Astrocyte of the cerebellum (primary cell): ENCODE measurements at regions not wholly inside any gene's neighbourhood (a gene's known extent, or its start where the extent isn't known, plus 50 kb on each side); places are given as distances from the start of the nearest gene placed in this dataset.

Experiments
- DNase-seq: peaks from one replicate; pipeline ENCODE4 v3.0.0-alpha.2; 2011; ENCODE audit warnings: low read depth
- H3K4me3 ChIP-seq: 2 replicates; pipeline ENCODE4 v1.5.1; 2011; ENCODE audit warnings: mild to moderate bottlenecking, low read depth, low read length, moderate library complexity
- in situ Hi-C: cut with HindIII; loops from 2 replicates; pipeline ENCODE4 v1.10.0; 2017; ENCODE audit warnings: low sequenced_read_pairs
- TF ChIP-seq, protein P1 (sequence below): IDR thresholded peaks from 2 replicates; pipeline ENCODE4 v1.5.1; 2012; ENCODE audit warnings: low read length, low read depth, moderate library complexity, mild to moderate bottlenecking; ENCODE audit errors: missing control alignments

DNA sequence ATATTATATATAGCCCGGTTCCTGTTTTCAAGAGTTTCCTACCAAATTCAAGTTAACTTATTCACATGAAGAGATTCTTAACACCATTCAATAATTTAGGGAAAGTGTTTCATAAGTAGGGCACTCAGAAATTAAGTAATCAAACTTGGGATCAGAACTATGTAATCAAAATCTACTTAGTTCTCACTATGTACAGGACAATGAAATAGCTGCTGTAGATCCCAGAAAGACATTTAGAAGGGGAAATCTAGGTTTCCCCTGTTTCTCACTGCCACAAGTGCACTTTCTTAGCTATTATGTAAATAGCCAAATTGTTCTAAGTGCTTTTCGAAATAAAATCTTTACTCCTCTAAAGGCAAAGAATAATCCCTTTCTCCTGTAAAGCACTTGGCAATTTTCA lies 493.6 kb upstream of the SETBP1 start:
- H3K4me3 ChIP-seq, result no peak overlapping the region
- DNase-seq, result no peak
- TF ChIP-seq, protein P1, sequence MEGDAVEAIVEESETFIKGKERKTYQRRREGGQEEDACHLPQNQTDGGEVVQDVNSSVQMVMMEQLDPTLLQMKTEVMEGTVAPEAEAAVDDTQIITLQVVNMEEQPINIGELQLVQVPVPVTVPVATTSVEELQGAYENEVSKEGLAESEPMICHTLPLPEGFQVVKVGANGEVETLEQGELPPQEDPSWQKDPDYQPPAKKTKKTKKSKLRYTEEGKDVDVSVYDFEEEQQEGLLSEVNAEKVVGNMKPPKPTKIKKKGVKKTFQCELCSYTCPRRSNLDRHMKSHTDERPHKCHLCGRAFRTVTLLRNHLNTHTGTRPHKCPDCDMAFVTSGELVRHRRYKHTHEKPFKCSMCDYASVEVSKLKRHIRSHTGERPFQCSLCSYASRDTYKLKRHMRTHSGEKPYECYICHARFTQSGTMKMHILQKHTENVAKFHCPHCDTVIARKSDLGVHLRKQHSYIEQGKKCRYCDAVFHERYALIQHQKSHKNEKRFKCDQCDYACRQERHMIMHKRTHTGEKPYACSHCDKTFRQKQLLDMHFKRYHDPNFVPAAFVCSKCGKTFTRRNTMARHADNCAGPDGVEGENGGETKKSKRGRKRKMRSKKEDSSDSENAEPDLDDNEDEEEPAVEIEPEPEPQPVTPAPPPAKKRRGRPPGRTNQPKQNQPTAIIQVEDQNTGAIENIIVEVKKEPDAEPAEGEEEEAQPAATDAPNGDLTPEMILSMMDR, result no peak
- in situ Hi-C loops, result no loop called here

DNA sequence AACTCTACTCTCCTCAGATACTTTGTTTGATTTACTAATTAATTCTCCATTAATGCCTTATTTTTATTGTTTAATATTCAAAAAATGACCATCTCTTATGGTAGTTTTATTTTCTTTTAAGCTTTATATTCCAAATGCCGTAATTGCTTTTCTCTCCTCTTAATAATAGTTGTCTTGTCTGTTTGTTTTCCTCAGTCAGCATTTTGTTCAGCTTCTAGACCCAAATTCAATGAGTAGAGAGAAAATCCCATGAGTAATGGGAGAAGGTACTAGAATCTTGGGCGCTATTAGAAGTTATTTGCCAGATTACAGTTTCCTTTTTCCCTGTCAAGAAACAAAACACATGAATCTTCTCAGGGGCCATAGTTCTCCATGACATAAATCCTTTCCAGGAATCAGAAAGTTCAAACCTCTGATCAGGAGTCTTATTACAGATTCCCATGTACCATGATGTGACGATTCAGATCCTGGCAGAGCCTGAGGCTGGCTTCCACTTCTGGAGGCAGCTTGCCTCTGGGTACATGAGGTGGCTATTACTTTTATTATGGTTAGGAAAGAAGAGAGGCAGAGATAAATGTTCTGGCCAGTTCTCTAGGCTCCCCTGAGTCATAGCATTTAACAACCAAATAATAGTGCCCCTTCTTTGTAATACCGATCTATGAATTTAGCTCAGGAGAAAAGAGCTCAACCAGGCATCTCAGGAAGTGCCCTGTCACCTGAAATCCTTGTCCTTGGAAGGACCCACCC lies 485.1 kb upstream of the SETBP1 start:
- TF ChIP-seq, protein P1, result no peak
- H3K4me3 ChIP-seq, result no peak overlapping the region
- DNase-seq, result no peak
- in situ Hi-C loops, result no loop called here

DNA sequence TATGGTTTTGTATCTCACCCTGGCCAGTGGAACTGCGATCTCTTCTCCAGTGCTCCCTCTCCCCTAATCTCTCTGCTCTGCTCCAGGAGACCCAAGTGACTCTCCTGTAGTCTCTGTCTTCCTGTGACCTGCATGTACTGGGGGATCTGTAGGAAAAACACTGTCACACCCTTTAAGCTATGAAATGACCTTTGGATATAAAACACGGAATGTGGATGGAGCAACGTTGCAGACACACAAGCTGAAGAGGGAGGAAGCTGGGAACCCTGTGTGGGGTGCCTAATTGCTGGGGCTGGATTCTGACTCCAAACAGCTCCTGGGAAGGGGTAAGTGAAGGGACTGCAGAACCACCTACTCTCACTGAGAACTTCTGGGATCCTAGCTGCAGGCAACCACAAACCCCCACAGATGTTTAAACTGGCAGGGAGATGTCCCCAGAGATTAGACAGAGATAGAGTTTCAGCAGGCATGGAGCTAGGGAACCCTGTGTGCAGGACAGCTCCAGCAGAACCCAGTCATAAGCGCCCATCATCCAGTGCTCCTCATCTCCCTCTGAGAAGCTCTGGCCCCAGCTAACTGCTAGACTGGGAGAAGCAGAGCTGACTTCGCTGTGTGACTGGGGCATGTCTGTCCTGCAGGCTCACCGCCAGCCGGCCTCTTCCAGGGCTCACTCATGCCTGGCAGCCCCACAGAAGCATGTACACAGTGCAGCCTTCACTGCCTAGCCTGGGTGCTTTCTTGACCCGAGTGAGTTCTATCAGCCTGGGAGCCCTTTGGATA lies 482.7 kb upstream of the SETBP1 start:
- no peak overlapping the region for H3K4me3 ChIP-seq
- TF ChIP-seq, protein P1, result no peak
- in situ Hi-C loops, result no loop called here
- no peak for DNase-seq

DNA sequence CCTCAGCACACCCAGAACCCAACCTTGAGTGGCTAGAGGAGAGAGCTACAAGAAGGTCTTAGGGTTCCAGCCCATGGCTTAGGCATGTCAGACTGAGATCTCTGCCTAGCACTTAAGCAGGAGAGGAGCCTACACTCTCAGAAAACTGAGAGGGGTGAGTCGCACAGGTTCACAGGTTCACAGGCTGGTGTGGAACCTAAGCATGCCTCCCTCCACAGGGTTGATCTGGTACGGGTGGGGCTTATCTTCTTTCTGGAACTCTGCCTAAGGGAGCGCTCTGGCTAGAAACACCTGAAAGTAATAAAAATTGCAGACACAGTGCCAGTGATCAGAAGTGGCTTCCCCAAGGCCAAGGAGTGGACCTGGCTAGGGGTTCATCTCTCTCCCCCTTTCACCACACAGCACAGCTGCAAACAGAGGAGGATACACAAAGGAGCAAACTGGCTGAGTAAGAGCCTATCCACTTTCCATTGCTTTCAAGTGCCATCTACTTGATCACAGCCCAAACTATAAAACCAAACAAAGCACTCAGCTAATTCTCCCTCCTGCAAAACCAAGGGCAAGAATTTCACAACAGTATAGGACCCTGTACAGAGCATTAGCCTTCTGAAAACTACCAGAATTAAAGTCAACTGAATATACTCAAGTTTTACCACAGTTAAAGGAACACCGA lies 481.9 kb upstream of the SETBP1 start:
- TF ChIP-seq, protein P1, result no peak
- H3K4me3 ChIP-seq, result no peak overlapping the region
- in situ Hi-C loops, result no loop called here
- DNase-seq, result no peak

DNA sequence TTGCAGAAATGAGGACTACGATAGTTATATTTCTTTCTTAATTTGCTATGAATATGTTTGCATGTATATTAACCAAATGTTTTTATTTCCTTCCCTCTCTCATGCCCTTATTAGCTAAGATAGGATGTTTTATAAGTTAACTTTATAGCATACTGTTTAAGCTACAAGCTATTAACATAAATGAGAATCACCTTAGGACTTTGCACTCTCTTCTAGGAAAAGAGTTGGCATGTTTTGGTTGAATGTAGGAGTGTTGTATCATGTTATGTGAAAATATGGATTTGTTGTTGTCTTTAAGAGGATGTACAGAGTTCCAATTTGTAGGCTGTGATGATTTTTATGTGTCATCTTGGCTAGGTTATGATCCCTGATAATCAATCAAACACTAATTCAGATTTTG lies 467.4 kb upstream of the SETBP1 start:
- TF ChIP-seq, protein P1, result no peak
- H3K4me3 ChIP-seq, result no peak overlapping the region
- no peak for DNase-seq
- in situ Hi-C loops, result no loop called here

DNA sequence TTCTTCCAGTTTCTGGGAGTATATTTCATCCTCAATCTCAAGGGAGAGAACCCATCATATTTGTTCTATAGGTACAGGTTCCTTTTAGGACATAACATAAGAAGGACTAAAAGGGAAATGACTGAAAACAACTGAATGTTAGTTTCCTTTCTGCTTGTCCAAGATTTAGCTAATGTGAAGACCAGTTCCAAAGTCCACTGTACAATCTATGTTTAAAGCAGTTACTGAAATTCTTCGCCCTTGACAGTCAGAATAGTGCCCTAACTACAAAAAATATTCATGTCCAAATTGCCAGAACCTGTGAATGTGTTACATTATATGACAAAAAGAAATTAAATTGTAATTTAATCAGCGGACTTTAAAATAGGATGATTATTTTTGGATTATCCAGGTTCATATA lies 466.3 kb upstream of the SETBP1 start:
- in situ Hi-C loops, result no loop called here
- no peak for DNase-seq
- H3K4me3 ChIP-seq, result no peak overlapping the region
- TF ChIP-seq, protein P1, result no peak
